Gastrocnemius medialis (tissue), 4 donors: ENCODE measurements at regions not wholly inside any gene's neighbourhood (a gene's known extent, or its start where the extent isn't known, plus 50 kb on each side); places are given as distances from the start of the nearest gene placed in this dataset.

Experiments used
- POLR2A ChIP-seq, 2 donors: fragments of 450-650 bp; IDR thresholded peaks; one replicate each; pipeline ENCODE4 v1.6.1; 2017; ENCODE audit warnings: antibody characterized with exemption in 2 of 2, mild to moderate bottlenecking in 2 of 2, moderate library complexity in 2 of 2
- TF ChIP-seq, protein P1 (sequence below), 5 experiments: fragments of 450-650 bp in 3 of 5; fragments of 200-600 bp in 2 of 5; sonication (generic) in 2 of 5; IDR thresholded peaks in 4 of 5; conservative IDR thresholded peaks in 1 of 5; 1 replicate in 4 of 5; 2 replicates in 1 of 5; pipeline ENCODE4 v1.5.1; 2016 to 2019; ENCODE audit warnings: antibody characterized with exemption in 5 of 5, mild to moderate bottlenecking in 3 of 5, moderate library complexity in 3 of 5

DNA sequence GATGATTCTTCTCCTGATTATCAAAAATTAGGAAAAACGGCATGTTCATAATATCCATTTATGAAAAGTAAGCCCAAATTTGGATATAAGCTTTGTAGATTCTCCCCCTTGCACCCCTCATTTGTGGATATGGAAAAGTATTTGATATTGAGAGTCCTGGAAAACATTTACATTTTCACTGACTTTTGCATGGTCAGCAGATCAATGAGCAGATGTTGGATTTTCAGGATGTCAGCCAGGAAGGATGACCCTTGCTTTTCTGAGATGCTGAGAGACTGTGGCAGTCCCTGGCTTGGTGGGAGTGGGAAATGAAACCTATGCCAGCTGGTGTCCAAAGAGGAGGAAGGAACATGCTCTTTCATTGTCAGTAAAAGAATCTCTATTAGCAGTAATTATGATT is 410.8 kb downstream of the DMAC1 start:
- TF ChIP-seq, protein P1, sequence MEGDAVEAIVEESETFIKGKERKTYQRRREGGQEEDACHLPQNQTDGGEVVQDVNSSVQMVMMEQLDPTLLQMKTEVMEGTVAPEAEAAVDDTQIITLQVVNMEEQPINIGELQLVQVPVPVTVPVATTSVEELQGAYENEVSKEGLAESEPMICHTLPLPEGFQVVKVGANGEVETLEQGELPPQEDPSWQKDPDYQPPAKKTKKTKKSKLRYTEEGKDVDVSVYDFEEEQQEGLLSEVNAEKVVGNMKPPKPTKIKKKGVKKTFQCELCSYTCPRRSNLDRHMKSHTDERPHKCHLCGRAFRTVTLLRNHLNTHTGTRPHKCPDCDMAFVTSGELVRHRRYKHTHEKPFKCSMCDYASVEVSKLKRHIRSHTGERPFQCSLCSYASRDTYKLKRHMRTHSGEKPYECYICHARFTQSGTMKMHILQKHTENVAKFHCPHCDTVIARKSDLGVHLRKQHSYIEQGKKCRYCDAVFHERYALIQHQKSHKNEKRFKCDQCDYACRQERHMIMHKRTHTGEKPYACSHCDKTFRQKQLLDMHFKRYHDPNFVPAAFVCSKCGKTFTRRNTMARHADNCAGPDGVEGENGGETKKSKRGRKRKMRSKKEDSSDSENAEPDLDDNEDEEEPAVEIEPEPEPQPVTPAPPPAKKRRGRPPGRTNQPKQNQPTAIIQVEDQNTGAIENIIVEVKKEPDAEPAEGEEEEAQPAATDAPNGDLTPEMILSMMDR (IDR thresholded peaks at IDR 0.05 in 4 of 5, conservative IDR thresholded peaks at IDR 0.05 in 1 of 5) = no peak
- TF ChIP-seq POLR2A (IDR thresholded peaks at IDR 0.05) = no peak
